ENCODE measurements at regions not wholly inside any gene's neighbourhood (a gene's known extent, or its start where the extent isn't known, plus 50 kb on each side); places are given as distances from the start of the nearest gene placed in this dataset.

DNA sequence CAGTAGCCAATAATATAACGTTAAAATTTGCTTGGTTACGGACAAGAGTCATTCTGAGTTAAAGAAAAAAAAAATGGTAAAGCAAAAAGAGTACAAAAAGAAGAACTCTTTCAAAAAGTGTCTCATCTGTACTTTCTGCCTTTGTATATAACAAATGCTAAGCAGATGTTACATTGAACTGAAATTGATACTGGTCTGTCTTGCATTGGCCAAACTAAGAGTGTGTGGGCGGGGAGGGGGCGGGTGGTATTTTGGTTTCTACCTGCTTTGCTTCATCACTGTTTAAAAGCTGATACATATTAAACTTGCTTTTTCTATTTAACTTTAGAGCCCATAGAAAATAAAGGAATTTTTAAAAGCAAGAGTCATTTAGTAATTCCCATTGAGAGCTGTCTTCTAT lies 215.0 kb upstream of the THBS1 start:
- no peak for TF ChIP-seq CTCF (IDR thresholded peaks at IDR 0.05 in 8 of 11, conservative IDR thresholded peaks at IDR 0.05 in 3 of 11)
- TF ChIP-seq POLR2A (IDR thresholded peaks at IDR 0.05), result no peak
- no peak for TF ChIP-seq POLR2AphosphoS5 (IDR thresholded peaks at IDR 0.05)

DNA sequence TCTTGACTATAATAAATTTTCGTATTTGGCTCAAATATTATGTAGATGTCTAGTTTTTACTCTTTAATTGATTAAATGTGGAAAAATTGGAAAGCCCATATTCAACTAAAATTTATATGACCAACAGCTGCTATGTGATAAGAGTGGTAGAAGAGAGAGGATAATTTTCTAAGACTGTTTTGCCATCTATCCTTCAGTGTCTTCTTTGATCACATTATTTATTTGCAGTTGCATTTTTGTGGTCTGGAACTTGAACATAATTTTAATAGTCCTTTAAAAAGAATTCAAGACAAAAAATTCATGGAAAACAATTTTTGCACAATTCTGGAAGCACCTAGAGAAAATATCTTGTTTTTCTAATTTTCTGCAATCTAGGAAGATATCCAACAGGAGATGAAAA lies 213.3 kb upstream of the THBS1 start:
- Histone ChIP-seq H3K4me3 (no peak overlapping the region), H3K27ac (no peak overlapping the region), H3K36me3 (no peaks in the 10 kb centered on the region), H3K9me3 (peaks cover 0 to 38% (median 28%) of the 10 kb centered on the region in 8 donors), H3K27me3 (replicated peaks in 1 of 7) (no peaks in the 10 kb centered on the region), H3K4me1 (no peaks in the 10 kb centered on the region)
- intact Hi-C loops (cut with DNase I; ENCODE audit: low total_unique reads), result no loop called here
- WGBS, 5 donors, result 76 to 90% (median 84%) methylated on average over 1 of the region's 1 CpG
- no peak for TF ChIP-seq CTCF (IDR thresholded peaks at IDR 0.05 in 8 of 11, conservative IDR thresholded peaks at IDR 0.05 in 3 of 11)
- no peak for TF ChIP-seq POLR2AphosphoS5 (IDR thresholded peaks at IDR 0.05)
- TF ChIP-seq POLR2A (IDR thresholded peaks at IDR 0.05), result no peak
- DNase-seq, result no peak

More for the DNA sequence above, 215.0 kb upstream of the THBS1 start:
- H3K4me3 ChIP-seq, result no peak overlapping the region
- H3K4me1 ChIP-seq, result no peaks in the 10 kb centered on the region
- DNase-seq, result no peak
- H3K27me3 ChIP-seq (replicated peaks in 1 of 7), result no peaks in the 10 kb centered on the region
- WGBS, 5 donors, result 83 to 94% (median 91%) methylated on average over 4 of the region's 4 CpGs
- H3K9me3 ChIP-seq, result peaks cover 0 to 22% (median 13%) of the 10 kb centered on the region in 8 donors
- H3K27ac ChIP-seq, result no peak overlapping the region
- no peaks in the 10 kb centered on the region for H3K36me3 ChIP-seq
- intact Hi-C loops (cut with DNase I; ENCODE audit: low total_unique reads), result no loop called here

DNA sequence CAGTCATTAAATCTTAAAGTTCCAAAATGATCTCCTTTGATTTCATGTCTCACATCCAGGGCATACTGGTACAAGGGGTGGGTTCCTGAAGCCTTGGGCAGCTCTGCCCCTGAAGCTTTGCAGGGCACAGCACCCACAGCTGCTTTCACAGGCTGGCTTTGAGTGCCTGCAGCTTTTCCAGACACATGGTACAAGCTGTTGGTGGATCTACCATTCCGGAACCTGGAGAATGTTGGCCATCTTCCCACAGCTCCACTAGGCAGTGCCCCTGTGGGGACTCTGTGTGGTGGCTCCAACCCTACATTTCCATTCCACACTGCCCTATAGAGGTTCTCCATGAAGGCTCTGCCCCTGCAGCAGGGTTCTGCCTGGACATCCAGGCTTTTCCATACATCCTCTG lies 211.1 kb upstream of the THBS1 start:
- H3K27ac ChIP-seq, result no peak overlapping the region
- 95 to 100% (median 100%) methylated on average over 1 of the region's 1 CpG for WGBS, 5 donors
- no peaks in the 10 kb centered on the region for H3K36me3 ChIP-seq
- intact Hi-C loops (cut with DNase I; ENCODE audit: low total_unique reads), result no loop called here
- TF ChIP-seq CTCF (IDR thresholded peaks at IDR 0.05 in 8 of 11, conservative IDR thresholded peaks at IDR 0.05 in 3 of 11) (no peak), POLR2AphosphoS5 (IDR thresholded peaks at IDR 0.05) (no peak), POLR2A (IDR thresholded peaks at IDR 0.05) (no peak)
- H3K4me3 ChIP-seq, result no peak overlapping the region
- DNase-seq, result no peak
- H3K9me3 ChIP-seq, result peaks cover 0 to 38% (median 28%) of the 10 kb centered on the region in 8 donors
- H3K27me3 ChIP-seq (replicated peaks in 1 of 7), result no peaks in the 10 kb centered on the region
- H3K4me1 ChIP-seq, result no peaks in the 10 kb centered on the region

DNA sequence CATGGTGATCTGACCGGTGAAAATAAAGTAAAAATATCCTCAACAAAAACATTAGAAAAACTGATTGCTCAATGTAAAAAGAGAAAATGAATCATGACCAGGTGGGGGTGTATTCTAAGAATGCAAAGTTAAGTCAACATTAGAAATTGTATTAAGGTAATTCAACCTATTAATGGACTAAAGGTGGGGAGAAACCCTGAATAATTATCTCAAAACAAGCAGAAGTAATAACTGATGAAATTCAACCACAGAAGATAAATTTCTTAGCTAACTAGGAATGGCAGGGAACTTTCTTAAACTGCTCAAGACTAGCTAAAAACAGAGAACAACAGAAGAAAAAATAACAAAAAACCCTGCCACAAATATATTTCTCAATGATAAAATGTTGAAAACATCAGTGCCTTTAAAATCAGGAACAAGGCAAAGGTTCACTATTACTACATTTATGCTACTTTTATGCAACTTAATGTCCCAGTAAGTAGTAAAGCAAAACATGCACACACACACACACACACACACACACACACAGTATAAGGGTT lies 204.4 kb upstream of the THBS1 start:
- Histone ChIP-seq H3K27ac (peak overlapping the region in 5 of 8 donors; percentile 32 to 86 (median 80)), H3K36me3 (no peaks in the 10 kb centered on the region), H3K4me3 (no peak overlapping the region), H3K9me3 (peaks cover 0 to 10% (median 9%) of the 10 kb centered on the region in 8 donors), H3K27me3 (replicated peaks in 1 of 7) (no peaks in the 10 kb centered on the region), H3K4me1 (peaks cover 0 to 11% (median 0%) of the 10 kb centered on the region in 6 donors)
- WGBS, 5 donors, result 77 to 87% (median 81%) methylated on average over 1 of the region's 1 CpG
- no peak for DNase-seq
- intact Hi-C loops (cut with DNase I; ENCODE audit: low total_unique reads), result no loop called here
- TF ChIP-seq POLR2AphosphoS5 (IDR thresholded peaks at IDR 0.05) (no peak), CTCF (IDR thresholded peaks at IDR 0.05 in 8 of 11, conservative IDR thresholded peaks at IDR 0.05 in 3 of 11) (no peak), POLR2A (IDR thresholded peaks at IDR 0.05) (no peak)

All from spleen (tissue), 11 donors.